Stimulated activated CD4-positive, alpha-beta T cell treated with anti-CD3 and anti-CD28 coated beads, Interleukin-2, amount 100 ng/mL, for 4 hours (primary cell): ENCODE measurements at regions not wholly inside any gene's neighbourhood (a gene's known extent, or its start where the extent isn't known, plus 50 kb on each side); places are given as distances from the start of the nearest gene placed in this dataset.
"Not testable (repeated sequence)": the region's sequence is repeated elsewhere in the genome, so short reads cannot be mapped to it uniquely, and the experiment has no call there.

Experiments
- DNase-seq: peaks from one replicate; pipeline ENCODE4 v3.0.0-alpha.2; 2020; ENCODE audit warnings: low read depth

DNA sequence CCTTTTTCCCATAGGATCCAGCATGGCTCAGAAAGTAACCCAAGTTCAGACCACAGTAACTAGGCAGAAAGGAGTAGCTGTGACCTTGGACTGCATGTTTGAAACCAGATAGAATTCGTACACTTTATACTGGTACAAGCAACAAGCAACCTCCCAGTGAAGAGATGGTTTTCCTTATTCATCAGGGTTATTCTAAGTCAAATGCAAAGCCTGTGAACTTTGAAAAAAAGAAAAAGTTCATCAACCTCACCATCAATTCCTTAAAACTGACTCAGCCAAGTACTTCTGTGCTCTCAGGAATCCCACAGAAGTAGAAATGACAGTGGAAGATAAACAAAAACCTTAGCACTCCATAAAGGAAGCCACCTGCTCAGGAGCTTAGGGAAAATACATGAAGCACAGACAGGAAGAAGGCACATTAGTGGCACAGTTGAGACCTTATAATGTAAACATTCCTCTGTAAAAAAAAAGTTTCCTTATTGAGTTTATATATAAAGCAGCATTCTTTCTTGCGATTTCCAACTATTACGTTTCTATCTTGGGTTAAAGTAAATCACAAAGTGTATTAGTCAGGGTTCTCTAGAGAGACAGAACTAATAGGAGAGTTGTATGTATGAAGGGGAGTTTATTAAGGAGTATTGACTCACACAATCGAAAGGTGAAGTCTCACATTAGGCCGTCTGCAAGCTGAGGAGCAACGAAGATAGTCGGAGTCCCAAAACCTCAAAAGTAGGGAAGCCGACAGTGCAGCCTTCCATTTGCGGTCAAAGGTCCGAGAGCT is 398.4 kb downstream of the DAD1 start:
- DNase-seq = no peak

GRCh38 chr14:22189881-22190280 is 399.1 kb downstream of the DAD1 start:
- DNase-seq = no peak

- DNase-seq = no peak
These were observed 400.7 kb downstream of the DAD1 start for GRCh38 chr14:22188318-22188717.

- DNase-seq = no peak
These were observed 403.2 kb downstream of the DAD1 start for GRCh38 chr14:22185789-22186188.

DNA sequence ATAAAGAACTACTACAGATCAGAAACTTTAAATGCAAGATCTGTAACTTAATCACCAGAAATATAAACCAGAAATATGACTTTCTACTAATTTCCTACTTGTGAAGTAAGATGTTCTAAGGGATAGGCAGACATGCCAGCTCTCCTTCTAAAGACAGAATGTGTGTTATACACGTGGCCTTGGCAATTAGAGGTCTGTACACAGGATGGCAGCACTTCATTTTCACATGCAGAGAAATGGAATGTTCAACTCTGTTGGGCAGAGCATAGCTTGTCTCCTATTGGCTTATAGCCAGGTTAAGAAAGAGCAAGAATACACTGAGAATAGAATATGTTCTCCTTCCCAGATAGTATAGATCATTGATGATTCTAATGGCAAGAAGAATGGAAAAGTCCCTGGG is 403.8 kb downstream of the DAD1 start:
- no peak for DNase-seq

DNA sequence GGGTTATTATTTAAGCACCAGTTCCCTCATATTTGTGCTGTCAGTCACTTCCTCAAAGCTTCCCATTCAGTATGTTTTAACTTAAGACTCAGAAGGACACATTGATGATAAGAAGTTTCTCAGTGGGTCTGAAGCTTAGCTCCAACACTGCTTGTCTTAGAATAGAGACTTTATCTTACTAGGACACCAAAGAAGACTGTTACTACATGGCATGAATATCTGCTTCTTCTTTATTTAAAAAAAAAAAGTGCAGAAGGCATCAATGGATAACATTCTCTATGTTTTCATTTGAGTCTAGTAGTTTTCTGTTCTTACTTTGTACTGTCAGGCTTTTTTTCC is 404.2 kb downstream of the DAD1 start:
- no peak for DNase-seq

DNA sequence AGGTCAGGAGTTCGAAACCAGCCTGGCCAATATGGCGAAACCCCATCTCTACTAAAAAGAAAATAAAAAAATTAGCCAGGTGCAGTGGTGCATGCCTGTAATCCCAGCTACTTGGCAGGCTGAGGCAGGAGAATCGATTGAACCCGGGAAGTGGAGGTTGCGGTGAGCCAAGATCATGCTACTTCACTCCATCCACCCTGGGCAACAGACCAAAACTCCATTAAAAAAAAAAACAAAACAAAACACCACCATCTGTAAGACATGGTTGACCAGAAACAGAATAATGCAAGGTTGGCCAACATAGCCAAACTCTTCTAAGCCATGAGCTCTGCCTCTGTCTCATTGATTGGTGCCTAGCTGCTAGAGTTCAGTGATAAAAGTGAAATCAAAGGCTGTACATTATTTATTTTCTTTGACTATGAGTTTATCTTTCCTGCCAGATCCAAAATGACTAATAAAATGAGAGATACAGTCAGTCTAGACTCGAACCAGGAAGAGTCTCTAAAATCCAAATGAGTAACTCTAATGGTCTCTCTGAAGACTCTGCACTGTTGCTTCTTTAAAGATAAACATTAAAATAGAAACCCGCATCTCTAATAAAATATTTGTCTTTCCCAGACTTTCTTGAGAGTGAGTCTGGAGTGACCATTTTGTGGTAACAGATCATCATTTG is 404.7 kb downstream of the DAD1 start:
- DNase-seq = no peak

DNA sequence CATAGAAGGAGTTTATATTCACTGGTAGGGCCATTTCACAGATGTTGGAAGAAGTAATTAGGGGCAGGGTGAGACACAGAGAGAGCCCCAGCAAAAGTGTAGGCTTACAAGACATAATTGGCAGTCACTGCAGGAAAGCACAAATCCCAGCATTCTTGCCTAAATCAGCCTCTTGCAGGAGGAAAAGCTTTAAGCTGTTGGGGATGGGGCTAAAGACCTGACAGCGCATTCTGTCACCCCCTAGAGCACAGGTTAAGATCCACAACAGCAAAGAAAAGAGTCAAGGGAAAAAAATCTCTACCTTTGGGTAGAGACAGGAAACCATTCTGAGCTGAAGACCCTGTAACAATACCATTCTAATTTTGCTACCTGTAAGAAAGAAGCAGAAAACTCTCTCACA is 409.0 kb downstream of the DAD1 start:
- no peak for DNase-seq

DNA sequence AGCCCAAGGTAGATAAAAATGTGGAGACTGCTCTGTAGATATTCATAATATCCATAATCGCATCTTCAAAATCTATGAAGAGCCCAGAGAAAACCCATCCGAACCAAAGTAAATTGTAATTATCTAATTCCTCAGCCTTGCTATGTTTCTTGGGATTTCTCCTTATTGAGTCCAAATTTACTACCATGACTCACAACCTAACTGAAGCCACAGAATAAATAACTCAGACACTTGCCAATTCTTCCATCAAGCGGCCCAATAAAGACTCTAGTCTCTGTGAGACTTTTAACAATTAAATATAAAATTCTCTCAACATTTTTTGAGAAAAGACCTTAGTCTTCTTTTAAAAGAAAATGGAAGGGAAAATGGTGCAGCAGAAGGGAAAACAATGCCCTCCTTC is 409.8 kb downstream of the DAD1 start:
- DNase-seq = no peak

DNA sequence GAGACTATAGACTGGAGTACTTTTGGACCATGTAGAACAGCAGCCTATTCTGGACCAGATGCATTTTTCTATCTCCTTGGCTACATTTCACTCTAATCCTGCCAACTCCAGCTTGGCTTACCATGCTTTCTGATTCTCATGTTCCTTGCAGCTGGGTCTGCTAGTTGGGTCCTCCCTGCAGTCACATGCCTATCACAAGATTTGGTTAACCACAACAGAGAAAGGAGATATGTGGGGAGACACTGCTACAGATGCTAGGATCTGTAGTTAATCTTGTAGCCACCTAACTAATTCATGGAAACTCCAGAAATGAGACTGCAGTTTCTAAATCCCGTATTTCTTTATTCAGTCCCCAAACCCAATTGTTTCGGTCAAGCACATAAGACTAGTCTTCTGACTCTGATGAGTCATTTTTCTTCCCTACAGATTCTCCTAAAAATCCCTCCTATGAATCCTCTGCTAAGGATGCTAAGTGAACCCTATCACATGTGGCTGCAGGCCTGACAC is 410.6 kb downstream of the DAD1 start:
- DNase-seq = no peak

DNA sequence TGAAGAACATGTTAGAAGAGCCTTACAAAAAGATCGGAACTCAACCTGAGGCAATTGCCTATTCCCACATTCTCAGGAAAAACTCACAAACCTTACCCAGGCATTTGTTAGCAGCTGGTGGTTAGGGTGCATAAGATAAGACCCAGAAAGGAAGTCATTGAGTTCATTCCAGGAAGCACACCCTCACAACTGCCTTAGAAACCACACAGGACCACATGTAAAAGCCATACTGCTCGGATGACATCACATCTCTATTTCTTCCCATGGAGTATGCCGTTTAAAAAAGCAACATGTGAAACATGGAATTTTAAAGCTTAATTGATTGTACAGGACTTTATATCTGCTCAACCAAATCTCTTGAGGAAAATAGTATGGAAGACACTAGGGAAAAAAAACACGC is 411.2 kb downstream of the DAD1 start:
- no peak for DNase-seq

- no peak for DNase-seq
These were observed 412.1 kb downstream of the DAD1 start for GRCh38 chr14:22176957-22177356.

- not testable (repeated sequence) for DNase-seq
These were observed 413.8 kb downstream of the DAD1 start for GRCh38 chr14:22175278-22175558.

GRCh38 chr14:22174412-22175277 is 414.4 kb downstream of the DAD1 start:
- no peak for DNase-seq

GRCh38 chr14:22168092-22168955 is 420.7 kb downstream of the DAD1 start:
- DNase-seq = no peak

DNA sequence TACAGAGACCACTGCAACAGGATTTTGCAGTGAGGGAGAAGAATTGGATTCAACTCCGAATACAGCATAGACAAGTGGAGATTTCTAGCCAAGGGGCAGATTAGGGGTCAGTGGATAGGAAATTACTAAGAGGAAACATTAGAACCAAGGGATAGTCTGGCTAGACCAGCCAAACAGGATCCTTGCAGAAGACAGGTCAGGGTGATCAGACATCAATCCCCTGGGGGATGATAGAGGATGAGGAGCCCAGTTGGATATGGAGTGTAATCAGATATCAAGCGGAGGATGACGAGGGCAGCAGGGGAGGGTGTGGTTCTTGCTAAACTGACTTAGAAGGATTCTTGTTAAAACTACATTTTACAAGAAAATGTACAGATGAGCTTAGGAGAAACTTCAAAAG is 424.4 kb downstream of the DAD1 start:
- no peak for DNase-seq

GRCh38 chr14:22163051-22163450 is 426.0 kb downstream of the DAD1 start:
- DNase-seq = no peak

DNA sequence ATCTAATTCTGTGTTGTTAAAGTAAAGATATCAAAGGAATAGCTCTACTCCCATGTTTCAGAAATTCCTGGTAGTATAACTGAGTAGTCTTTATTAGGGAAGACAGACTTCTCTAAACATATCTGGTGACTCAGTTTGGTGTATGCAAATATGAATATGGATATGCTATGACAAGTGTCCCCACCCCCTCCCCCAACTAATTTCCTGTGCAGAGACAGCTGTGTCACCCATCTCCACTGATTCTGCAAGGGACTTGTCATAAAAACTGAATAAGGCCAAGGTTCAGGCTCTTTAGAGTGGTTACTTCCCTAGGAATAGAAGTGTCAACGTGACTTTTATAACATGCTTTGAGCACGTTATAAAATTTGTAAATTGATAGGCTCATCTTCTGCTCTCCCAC is 429.1 kb downstream of the DAD1 start:
- DNase-seq = no peak

GRCh38 chr14:22159099-22159498 is 429.9 kb downstream of the DAD1 start:
- DNase-seq = no peak

DNA sequence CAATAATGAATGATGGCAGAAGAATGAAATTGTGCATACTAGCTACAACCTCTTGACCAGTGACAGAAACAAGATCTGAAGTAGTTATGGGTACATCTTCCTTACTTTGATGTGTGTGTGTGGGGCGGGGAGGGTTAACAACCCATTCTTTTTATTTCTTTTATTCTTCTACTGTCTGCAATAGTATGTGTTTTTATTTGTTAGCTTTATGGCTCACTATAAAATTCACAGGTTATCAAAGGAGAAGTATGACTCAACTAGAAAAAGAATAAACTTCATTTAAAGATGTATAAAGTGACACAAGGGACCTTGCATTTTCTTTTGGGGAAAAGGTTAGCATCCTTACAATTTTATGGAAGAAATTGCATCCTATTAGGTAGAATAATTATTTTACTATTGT is 430.5 kb downstream of the DAD1 start:
- no peak for DNase-seq

DNA sequence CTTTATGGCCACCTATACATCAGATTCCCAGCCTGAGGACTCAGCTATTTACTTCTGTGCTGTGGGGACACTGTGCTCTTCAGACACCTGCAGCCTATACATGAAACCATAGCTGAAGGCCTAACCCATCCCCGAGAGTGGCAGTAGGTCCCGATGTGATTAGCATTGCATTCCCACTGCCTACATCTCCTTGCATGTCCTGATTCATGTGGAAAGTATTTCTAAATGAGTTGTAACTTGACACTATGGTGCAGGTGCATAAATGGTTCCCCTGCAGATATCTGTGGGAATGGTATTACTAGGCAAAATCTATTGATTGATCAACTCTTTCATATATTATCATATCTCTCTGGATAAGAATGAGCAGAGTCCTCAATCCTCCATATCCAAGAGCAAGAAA is 433.5 kb downstream of the DAD1 start:
- DNase-seq = no peak

DNA sequence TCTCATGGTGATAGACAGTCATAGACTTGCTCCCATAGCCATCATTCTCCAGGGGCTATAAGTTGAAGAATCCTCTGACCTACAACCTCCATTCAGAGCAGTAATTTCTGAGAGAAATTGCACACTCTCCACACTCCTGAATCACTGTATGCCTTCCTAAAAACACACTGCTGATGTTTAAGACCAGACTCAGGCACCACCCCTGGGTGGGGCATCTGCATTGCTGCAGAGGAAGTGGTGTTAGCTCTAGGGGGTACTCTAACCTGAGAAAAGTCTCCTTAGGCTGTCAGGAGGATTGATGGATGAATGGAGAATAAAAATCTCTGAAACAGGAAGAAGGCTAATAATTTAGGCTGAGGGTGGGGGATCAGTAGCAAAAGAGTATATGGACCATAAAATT is 436.1 kb downstream of the DAD1 start:
- no peak for DNase-seq
